ENCODE measurements at regions not wholly inside any gene's neighbourhood (a gene's known extent, or its start where the extent isn't known, plus 50 kb on each side); places are given as distances from the start of the nearest gene placed in this dataset.

GRCh38 chr18:65423776-65424175 lies 327.0 kb upstream of the CDH7 start:
- no peak overlapping the region for H3K4me3 ChIP-seq (ENCODE audit: low read depth, low read length)
- TF ChIP-seq CTCF (IDR thresholded peaks at IDR 0.05; ENCODE audit: borderline replicate concordance, insufficient read depth, low read depth, low read length): no peak

GRCh38 chr18:65422544-65423136 lies 328.2 kb upstream of the CDH7 start:
- no peak overlapping the region for H3K4me3 ChIP-seq (ENCODE audit: low read depth, low read length)
- TF ChIP-seq CTCF (IDR thresholded peaks at IDR 0.05; ENCODE audit: borderline replicate concordance, insufficient read depth, low read depth, low read length): no peak

- H3K4me3 ChIP-seq (ENCODE audit: low read depth, low read length): peak overlapping the region; percentile 15
- no peak for TF ChIP-seq CTCF (IDR thresholded peaks at IDR 0.05; ENCODE audit: borderline replicate concordance, insufficient read depth, low read depth, low read length)
Observed at GRCh38 chr18:65415098-65415497, 335.7 kb upstream of the CDH7 start.

GRCh38 chr18:65414501-65414900 lies 336.3 kb upstream of the CDH7 start:
- H3K4me3 ChIP-seq (ENCODE audit: low read depth, low read length): no peak overlapping the region
- TF ChIP-seq CTCF (IDR thresholded peaks at IDR 0.05; ENCODE audit: borderline replicate concordance, insufficient read depth, low read depth, low read length): no peak

- no peak overlapping the region for H3K4me3 ChIP-seq (ENCODE audit: low read depth, low read length)
- no peak for TF ChIP-seq CTCF (IDR thresholded peaks at IDR 0.05; ENCODE audit: borderline replicate concordance, insufficient read depth, low read depth, low read length)
Observed at GRCh38 chr18:65411061-65411460, 339.8 kb upstream of the CDH7 start.

- H3K4me3 ChIP-seq (ENCODE audit: low read depth, low read length): no peak overlapping the region
- TF ChIP-seq CTCF (IDR thresholded peaks at IDR 0.05; ENCODE audit: borderline replicate concordance, insufficient read depth, low read depth, low read length): no peak
Observed at GRCh38 chr18:65409261-65409660, 341.6 kb upstream of the CDH7 start.

GRCh38 chr18:65403534-65403933 lies 347.3 kb upstream of the CDH7 start:
- TF ChIP-seq CTCF (IDR thresholded peaks at IDR 0.05; ENCODE audit: borderline replicate concordance, insufficient read depth, low read depth, low read length): no peak
- H3K4me3 ChIP-seq (ENCODE audit: low read depth, low read length): no peak overlapping the region

Data from GM12875 (cell line).